NCI-H128 (cell line): ENCODE measurements at regions not wholly inside any gene's neighbourhood (a gene's known extent, or its start where the extent isn't known, plus 50 kb on each side); places are given as distances from the start of the nearest gene placed in this dataset.

Experiments used
- DNase-seq: peaks from one replicate; lab custom pipeline; 2025; ENCODE audit not compliant: unreplicated experiment; lab: John Stamatoyannopoulos, UW

DNA sequence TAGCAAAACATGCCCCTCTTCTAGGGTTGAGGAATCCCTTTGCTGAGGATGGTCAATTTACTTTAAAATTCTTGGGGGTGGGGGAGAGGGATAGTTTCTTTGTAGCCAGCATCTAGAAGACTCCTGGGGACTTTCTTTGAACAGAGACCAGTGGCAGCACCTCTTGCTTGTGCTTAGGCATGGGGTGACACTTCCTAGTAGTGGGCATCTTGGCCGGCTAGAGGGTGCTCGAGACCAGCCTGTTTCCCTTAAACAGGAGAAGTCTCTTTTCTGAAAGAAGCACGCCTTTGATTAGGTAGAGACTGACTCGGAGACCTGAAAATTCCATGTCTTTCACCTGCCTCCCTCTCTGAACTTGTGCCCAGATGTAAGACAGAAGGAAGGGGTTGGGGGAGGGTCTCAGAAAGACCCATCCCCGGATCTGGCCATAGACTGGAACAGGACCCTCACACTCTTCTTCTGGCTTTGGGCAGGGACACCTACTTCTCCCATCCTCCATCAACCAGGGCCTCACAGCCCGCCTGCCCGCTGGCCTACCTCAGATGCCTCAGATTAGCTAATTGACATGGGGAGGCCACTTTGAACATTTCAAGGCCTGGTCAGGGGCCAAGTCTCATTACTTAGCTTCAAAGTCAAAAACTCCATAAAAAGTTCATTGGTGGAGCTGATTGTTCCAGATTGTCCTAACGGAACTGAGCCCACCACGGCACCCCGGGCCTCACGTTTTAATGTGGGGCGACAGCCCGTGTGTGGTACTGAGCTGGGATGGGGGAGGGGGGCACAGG lies 172.2 kb downstream of the CDC5L start:
- no peak for DNase-seq

DNA sequence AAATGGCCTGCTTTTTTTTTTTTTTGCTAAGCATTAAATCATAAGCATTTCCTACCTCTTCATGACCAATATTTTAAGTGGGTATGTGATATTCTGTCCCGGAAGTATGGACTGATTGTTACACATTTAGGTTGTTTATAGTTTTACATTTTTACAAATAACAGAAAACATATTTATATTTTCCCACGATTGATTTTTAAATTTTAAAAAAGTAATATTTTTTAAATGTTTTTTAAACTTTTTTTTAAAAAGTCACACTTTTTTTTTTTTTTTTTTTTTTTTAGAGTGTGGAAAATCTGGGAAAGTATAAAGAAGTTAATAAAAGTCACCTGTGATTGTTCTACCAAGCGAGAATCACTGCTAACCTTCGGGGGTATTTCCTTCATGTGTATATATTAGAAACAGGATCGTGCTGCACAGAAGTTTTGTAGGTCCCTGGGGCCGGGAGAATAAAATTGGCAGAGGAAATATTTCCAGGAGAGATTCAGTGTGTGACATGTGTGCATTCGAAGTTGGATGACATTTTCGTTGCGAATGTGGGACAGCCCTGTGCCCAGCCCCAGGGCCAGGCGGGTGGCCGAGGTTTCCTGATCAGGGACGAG lies 173.1 kb downstream of the CDC5L start:
- DNase-seq, result no peak

DNA sequence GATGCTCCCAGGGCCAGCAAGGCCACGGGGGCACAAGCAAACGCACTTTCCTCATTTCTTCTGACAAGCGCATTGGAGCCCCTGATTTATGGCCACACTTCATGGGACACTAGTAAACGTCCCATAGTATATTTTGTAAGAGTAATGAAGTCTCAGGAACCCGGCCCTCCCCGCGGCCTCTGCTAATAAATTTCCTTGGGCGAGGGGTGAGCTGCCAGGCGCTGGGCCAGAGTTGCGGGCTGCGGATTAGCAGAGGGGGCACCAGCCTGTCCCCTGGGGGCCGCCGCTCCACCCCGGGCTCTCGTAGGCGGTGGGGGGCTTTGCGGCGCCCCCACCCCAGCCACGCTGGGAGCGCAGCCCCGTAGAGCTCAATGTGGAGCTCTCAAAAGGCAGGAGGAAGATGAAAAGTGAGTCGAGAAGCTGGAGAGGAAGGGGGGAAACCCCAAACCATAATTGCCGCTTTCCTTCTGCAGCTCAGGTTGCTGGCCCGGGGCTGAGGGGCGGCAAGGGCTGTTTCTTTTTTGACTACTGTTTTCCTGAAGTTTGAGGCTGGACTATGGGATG lies 173.6 kb downstream of the CDC5L start:
- no peak for DNase-seq

DNA sequence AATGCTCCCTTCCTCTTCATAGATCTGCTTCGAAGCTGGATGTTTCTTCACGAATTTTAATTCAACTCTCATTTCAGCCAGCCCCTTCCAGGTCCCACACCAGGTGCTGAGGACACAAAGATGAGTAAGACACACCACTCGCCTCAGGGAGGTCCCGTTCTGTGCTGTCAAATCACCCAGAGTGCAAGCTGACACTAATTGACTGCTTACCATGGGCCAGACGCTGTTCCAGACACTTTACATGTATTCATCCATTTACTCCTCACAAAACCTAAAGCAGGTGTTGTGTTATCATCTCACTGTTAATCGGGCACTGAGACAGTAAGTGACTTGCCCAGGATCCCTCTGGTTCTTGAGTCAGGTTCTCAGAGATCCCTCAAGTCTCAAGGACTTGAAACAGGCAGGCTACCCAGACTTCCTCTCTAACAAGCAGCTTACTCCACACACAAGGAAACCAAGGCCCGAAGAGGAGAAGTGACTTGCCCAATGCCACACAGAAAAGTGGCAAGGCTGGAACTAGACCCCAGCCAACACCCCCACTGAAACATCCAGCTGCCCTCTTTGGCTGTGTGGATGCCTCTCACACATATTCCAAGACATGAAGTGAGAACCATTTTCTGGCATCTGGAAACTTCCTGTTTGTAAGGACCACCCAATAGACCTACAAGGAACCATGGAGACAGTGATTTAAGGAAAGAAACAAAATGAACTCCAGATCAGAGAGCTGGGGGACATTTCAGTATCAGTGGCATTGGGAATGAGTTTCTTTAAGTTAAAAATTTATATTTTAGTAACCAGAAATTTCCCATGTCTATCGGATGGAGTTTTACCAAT lies 174.5 kb downstream of the CDC5L start:
- DNase-seq, result no peak

DNA sequence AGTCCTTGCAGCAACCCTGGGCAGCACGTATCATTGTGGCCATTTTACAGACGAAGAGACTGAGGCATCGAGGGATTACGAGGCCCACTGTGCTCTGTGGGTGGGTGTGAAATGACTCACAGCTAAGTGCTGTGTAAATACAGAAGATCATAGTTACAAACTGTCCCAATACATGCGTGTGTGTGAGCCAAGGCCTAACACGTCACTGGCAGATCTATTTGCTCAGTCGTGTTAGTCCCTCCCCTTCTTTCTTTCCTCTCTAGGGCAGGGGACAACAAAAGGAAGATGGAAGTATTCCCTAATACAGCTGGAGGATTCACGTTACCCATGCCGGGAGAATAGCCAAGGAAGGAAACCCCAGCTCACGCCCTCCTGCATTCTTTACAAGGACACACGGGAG lies 175.9 kb downstream of the CDC5L start:
- no peak for DNase-seq

DNA sequence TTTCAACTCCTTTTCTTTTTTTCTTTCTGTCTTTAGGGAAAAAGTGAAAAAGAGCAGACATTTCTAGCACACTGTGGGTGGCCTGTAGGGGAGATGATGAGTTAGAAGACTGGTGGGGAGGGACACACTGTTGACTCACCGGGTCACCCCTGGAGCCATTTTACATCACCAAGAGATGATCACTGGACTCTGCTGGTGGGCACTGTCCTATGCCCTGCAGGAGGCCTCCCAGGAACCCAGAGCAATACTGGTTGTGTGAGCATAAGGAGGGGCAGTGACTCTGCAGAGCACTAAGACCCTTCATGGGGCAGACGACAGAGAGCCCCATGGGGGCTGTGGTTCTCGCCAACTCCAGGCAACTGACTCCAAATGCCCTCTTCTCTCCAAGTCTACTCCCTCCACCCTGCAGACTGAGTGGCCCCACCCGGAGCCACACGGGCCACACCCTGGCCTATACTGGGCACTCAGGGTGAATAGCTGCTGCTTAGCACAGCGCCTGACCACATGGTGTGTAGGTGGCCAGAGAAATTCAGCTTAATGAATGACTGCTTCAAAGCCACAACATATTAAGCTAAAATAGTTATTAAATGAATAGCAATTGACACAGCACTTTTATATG lies 177.5 kb downstream of the CDC5L start:
- DNase-seq, result no peak

DNA sequence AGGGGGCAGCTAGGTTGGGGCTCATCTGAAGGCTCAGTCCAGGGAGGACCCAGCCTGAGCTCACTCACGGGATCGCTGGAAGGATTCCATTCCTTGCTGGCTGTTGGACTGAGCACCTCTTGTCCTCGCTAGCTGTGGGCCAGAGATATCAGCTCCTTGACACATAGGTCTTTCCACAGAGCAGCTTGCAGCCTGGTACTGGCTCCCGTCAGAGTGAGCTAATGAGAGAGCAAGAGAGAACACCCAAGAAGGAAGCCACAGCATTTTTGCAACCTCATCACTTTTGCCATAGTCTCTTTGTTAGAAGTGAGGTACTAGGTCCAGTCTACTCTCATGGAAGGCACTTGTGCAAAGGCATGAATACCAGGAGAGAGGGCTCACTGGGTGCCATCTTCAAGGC lies 179.9 kb downstream of the CDC5L start:
- no peak for DNase-seq

DNA sequence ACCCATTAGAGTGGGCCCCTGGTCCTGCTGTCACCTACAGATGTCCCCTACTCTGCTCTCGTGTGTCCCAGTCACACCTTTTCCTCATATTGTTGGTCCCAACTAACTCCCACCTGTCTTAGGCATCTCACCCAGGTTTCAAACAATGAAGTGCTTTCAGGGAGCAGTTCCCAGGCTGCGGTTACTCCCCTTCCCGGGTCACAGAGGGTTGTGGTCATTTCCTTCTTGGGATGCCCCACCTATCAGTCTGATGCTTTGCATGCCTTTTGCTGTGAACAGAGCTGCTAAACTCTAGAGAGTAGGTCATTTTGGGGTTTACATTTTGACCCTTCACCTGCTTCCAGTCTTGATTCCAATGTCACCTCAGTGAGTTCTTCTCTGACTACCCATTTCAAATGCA lies 181.6 kb downstream of the CDC5L start:
- DNase-seq, result no peak

DNA sequence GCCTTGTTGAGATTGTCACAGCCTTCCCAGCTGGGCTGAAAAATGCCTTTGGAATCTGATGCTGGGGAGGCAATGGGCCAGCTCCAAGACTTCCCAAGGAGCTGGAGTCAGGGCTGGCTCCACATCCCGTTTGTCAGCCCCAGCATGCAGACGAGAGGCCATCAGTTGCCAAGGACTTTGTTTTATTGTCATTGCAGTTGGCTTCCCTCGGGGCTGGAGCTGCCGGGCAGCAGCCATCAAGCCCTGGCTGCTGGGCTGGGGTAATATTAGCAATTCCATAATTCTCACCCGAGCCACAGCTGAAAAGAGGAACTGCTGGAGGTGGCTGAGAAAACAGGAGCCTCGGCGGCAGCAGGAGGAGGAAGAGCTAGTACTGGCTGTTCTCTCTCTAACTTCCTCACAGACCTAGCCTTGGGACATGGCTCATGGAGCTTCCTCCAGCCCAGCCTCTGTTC lies 182.5 kb downstream of the CDC5L start:
- DNase-seq, result no peak

DNA sequence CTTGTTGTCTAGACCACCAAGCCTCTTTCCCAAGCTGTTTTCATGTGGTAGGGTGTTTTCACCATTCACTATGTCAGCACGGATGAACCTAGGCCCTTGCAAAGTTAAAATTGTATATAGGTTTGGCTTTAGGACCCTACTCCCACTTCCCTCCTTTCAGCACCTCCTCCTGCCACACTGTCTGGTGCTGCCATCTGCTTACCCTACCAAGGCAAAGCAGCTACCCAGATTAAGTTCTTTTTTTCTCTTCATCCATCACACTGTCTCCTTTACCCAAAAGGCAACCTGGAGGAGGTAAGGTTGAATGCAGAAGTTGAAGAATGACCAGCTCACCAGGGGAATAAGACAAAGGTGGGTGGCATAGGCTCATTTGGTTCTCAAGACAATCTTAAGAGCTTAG lies 184.0 kb downstream of the CDC5L start:
- no peak for DNase-seq

DNA sequence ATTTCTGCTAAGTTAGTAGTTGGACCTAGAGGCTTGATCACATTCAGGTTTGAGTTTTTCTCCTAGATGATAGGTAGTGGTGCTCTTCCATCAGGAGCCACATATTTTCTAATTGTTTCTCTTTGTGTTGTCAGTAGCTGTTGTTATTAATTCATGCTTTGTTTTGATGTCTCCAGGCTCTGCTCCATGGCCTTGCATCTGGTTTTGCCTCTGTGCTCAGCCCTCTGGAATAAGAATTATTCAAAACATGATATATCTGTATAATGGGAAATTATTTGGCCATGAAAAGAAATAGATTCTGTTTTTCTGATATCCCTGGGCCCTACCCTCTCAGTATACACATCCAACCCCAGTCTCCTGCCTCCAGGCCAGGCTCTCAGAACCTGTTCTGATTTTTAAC lies 184.8 kb downstream of the CDC5L start:
- DNase-seq, result no peak

DNA sequence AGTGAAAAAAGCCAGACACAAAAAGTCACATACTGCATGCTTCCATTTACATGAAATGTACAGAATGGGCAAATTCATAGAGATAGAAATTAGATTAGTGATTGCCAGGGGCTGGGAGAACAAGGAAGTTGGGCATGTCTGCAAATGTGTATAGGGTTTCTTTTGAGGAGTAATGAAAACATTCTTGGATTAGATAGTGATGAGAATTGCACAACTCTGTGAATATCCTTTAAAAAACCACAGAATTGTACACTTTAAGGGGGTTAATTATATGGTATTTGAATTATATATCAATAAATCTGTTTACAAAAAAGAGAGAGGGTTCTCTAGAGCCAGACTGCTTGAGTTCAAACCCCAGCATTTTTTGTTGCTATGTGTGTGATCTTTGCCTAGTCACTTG lies 188.1 kb downstream of the CDC5L start:
- DNase-seq, result no peak

DNA sequence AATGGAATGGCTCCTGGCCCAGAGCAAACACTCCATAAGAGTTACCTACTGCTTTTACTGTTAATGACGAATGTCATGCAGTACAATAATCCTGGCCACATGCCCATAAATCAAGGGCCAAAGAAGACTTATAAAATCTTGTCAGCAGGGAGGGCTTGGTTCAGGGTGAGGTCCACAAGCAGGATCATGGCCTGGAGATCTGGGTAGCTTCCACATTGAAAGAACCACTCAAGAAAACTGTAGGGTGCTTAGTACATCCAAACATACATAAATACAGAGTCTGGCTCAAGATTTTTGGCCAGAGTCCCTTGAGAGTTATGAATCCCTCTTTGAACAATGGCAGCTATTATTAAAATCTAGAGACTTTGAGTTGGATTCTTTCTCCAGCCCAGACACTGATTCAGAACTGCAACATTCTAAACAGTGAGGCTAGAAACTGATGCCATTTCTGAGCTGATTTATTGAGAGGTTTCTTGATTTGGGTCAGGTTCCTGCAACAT lies 188.7 kb downstream of the CDC5L start:
- no peak for DNase-seq

DNA sequence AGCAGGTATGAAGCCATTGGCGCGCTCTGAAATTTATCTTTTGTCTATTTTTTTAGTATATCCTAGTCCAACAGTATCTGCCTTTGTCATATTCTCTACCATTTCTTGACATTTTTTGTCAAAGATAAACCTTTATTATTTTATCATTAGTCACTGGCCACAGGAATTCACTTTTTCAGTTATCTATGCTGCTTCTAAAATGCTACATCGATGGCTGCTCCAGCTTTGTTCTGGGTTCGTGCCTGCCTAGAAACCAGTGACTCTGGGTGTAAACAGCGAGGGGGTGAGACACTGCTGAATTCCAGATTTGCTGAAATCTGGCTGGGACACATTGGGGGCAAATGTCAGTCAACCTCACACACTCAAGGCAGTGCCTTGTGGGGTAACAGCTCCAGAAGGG lies 193.4 kb downstream of the CDC5L start:
- DNase-seq, result no peak

DNA sequence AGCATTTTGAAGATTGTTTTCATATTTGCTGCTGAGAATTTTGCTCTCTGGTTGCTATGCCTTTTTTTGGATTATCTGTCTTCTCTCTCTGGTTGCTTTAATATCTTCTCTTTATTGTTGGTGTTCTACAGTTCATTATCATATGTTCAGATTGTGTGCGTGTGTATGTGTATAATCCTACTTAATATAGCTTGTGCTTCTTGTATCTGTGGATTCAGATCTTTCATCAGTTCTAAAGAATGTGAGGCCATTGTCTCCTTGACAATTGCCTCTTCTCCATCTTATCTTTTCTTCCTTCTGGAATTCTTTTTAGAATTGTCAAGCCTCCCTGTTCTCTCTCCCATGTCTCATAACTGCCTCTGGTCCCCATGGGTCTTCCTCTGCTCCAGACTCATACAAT lies 195.4 kb downstream of the CDC5L start:
- no peak for DNase-seq

DNA sequence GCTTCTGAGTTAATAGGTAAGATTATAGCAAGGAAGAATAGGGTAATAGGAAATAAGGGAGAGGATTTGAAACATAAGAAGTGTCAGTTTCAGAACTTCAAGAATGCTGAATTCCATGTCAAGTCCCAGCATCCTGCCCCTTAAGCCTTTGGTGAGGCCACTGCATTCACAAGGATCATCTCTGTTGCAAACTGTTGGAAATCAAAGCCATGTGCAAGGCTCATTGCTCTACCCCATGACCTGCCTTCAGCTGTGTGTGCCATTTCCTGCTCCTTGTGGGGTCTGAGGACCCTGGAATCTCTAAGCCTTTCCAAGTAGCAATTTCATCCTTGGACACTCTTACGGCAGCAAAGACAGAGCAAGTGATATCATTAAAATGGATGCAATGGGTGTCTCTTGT lies 203.0 kb downstream of the CDC5L start:
- no peak for DNase-seq

DNA sequence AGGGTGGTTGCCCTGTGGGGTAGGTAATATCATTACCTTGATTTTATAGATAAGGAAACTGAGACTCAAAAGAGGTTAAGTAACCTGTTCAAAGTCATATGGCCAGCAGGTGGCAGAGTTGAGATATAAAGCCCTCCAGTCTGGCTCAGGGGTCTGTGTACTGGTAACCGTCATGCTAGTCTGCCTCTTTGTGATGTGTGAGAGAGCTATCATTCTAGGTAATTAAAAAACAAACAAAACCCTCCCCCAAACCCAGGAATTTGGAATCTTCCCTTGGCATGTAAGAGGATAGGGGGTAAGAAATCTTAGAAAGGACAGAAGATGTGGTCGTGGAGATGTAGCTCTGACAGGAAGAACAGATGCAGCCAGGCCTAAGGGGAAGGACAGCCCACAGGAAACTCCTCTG lies 206.0 kb downstream of the CDC5L start:
- no peak for DNase-seq

DNA sequence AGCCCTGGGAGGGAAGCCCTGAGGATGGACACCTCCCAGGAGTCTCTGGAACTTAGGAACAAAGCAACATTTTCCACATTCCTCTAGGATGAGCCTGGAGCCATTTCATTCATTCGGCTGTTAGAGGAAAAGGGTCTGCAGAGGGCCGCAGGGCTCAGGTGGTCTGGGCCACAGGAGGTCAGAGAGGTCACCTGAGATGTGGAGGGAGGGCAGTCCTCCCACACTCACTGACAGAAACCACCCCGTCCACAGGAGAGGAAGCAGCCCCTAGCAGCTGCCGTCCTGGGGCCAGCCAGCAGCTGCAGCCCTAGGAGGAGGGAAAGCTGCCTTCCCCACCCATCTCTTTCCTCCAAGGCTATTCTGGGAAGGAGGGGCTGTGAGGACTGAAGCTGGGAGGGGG lies 207.0 kb downstream of the CDC5L start:
- no peak for DNase-seq

DNA sequence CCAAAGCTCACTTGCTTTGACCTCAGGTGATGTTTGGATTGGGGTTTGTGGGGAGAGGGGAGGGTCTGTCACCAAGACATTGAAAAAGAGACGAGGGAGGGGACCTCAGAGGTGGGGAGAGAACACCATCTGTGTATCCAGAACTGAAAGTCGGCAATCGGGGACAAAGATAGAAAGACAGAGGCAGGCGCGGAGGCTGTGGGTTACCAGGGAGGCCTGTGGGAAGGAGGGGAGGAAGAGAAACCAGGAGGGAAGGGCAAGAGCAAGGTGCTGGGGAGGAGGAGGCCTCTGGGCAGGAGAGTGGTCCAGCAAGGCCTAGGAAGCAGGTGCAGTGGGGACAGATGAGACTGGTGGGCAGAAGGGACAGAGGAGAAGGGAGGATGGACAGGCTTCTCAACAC lies 211.2 kb downstream of the CDC5L start:
- no peak for DNase-seq

DNA sequence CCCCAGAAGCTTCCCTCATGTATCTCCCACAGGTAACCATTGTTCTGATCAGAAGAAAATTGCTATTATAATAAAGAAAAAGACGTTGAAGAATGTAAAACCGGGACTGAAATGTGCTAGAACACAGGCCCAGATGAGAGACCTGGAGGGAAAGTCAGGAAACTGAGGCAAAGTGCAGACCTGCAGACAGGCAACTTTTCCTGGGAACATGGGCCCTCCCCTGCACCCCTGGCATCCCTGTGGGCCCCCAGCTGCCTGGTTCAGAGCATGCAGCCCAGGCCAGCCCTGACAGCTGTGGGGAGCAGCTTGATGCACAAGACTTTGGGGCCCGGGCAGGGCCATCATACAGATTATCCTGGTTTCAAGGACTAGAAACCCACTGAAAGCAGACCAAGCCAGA lies 212.2 kb downstream of the CDC5L start:
- DNase-seq, result no peak

DNA sequence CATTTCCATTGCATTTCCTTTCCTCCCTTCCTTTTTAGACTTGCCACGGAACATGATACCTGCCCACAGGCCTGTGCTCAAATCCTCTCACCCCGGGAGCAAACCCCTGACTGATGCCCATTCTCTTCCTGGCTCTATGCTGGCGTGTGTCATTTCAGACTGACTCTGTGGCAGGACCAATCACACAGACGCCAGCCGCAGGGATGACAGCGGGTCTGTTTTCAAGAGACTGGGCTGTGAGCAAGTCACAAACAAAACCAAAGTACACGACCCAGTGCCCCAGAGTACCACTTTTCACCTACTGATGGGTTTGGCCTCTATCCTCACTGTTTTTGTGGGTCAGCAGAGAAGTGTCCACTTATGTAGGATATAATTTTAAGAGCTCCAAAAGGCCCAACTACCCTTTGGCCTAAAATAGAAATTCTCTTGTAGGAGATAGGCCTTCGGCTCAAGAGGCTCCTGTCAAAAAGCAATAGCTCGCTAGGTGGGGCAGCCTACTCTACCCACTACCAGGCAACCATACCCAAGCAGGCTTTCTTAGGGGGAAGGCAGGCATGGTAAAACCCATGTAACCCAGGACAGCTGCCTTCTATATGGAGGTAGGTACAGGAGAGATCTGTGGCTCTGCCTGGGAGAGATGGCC lies 215.7 kb downstream of the CDC5L start:
- no peak for DNase-seq
